Activated CD8-positive, alpha-beta T cell treated with anti-CD3 and anti-CD28 coated beads, Interleukin-2, amount 10 ng/mL, durations not matched to agents 7 days and 5 days (primary cell): ENCODE measurements at regions not wholly inside any gene's neighbourhood (a gene's known extent, or its start where the extent isn't known, plus 50 kb on each side); places are given as distances from the start of the nearest gene placed in this dataset.
"Not testable (repeated sequence)": the region's sequence is repeated elsewhere in the genome, so short reads cannot be mapped to it uniquely, and the experiment has no call there.

Experiments
- ATAC-seq: fragments of 150-1000 bp; cut with Tn5 transposase; one replicate; pipeline ENCODE4 v1.10.0; 2021; ENCODE audit warnings: moderate library complexity
- CTCF ChIA-PET: fragments of 350-600 bp; sonication (Branson Sonifier 250); formaldehyde crosslinking; loops from one replicate; lab custom pipeline; 2021; ENCODE audit warnings: antibody characterized with exemption; lab: Charles Lee
- POLR2A ChIA-PET: fragments of 350-600 bp; sonication (Branson Sonifier 250); formaldehyde crosslinking; loops from one replicate; lab custom pipeline; 2021; ENCODE audit warnings: antibody characterized with exemption; lab: Charles Lee
- DNase-seq: peaks from one replicate; pipeline ENCODE4 v3.0.0-alpha.2; 2020
- H3K27ac Mint-ChIP-seq: one replicate; pipeline ENCODE4 v1.8.0; 2021; ENCODE audit warnings: mild to moderate bottlenecking, mixed read lengths
- H3K27me3 Mint-ChIP-seq: one replicate; pipeline ENCODE4 v1.8.0; 2021; ENCODE audit warnings: low read depth, mixed read lengths
- H3K36me3 Mint-ChIP-seq: one replicate; pipeline ENCODE4 v1.8.0; 2021; ENCODE audit warnings: low read depth, mixed read lengths
- H3K4me1 Mint-ChIP-seq: one replicate; pipeline ENCODE4 v1.8.0; 2021; ENCODE audit warnings: low read depth, mixed read lengths
- H3K4me3 Mint-ChIP-seq: one replicate; pipeline ENCODE4 v1.8.0; 2021; ENCODE audit warnings: mild to moderate bottlenecking, mixed read lengths
- H3K9me3 Mint-ChIP-seq: one replicate; pipeline ENCODE4 v1.8.0; 2022; ENCODE audit warnings: mixed read lengths; ENCODE audit not compliant: insufficient read depth

GRCh38 chr11:38345286-38345685 lies 1747.2 kb upstream of the RAG2 start:
- Mint-ChIP-seq H3K4me1 (no peaks in the 10 kb centered on the region), H3K4me3 (no peak overlapping the region), H3K9me3 (peaks cover 21% of the 10 kb centered on the region), H3K27ac (no peak overlapping the region), H3K27me3 (no peaks in the 10 kb centered on the region), H3K36me3 (no peaks in the 10 kb centered on the region)
- POLR2A ChIA-PET = no interaction called here
- CTCF ChIA-PET = no interaction called here
- no peak for ATAC-seq
- DNase-seq = no peak

GRCh38 chr11:38341612-38342011 lies 1743.6 kb upstream of the RAG2 start:
- H3K4me3 Mint-ChIP-seq, H3K27me3 Mint-ChIP-seq, POLR2A ChIA-PET, H3K4me1 Mint-ChIP-seq, DNase-seq, CTCF ChIA-PET, H3K27ac Mint-ChIP-seq, H3K36me3 Mint-ChIP-seq, ATAC-seq: not testable (repeated sequence)
- H3K9me3 Mint-ChIP-seq = peaks cover 29% of the 10 kb centered on the region

GRCh38 chr11:38339835-38340440 lies 1741.9 kb upstream of the RAG2 start:
- CTCF ChIA-PET = no interaction called here
- Mint-ChIP-seq H3K4me3 (no peak overlapping the region), H3K36me3 (no peaks in the 10 kb centered on the region), H3K9me3 (peaks cover 26% of the 10 kb centered on the region), H3K27ac (no peak overlapping the region), H3K4me1 (no peaks in the 10 kb centered on the region), H3K27me3 (no peaks in the 10 kb centered on the region)
- POLR2A ChIA-PET = no interaction called here
- DNase-seq (no peak), ATAC-seq (no peak)

- H3K4me1 Mint-ChIP-seq, H3K36me3 Mint-ChIP-seq, ATAC-seq, H3K4me3 Mint-ChIP-seq, H3K27me3 Mint-ChIP-seq, H3K27ac Mint-ChIP-seq, POLR2A ChIA-PET, DNase-seq: not testable (repeated sequence)
- CTCF ChIA-PET = interaction anchor here (0.5 kb wide), 1 partner anchor 687 kb away, joined by 3 read pairs; no protein-coding TSS in a partner anchor
- peaks cover 19% of the 10 kb centered on the region for H3K9me3 Mint-ChIP-seq
These were observed 1740.0 kb upstream of the RAG2 start for GRCh38 chr11:38338022-38338421.

- DNase-seq (no peak), ATAC-seq (no peak)
- H3K27me3 Mint-ChIP-seq = no peaks in the 10 kb centered on the region
- no peaks in the 10 kb centered on the region for H3K36me3 Mint-ChIP-seq
- no peak overlapping the region for H3K4me3 Mint-ChIP-seq
- H3K4me1 Mint-ChIP-seq = no peaks in the 10 kb centered on the region
- POLR2A ChIA-PET = no interaction called here
- peaks cover 13% of the 10 kb centered on the region for H3K9me3 Mint-ChIP-seq
- no peak overlapping the region for H3K27ac Mint-ChIP-seq
- CTCF ChIA-PET = no interaction called here
These were observed 1734.0 kb upstream of the RAG2 start for GRCh38 chr11:38332046-38332445.

- H3K4me1 Mint-ChIP-seq = no peaks in the 10 kb centered on the region
- no peak for DNase-seq
- H3K9me3 Mint-ChIP-seq = peaks cover 6% of the 10 kb centered on the region
- no peak for ATAC-seq
- no peaks in the 10 kb centered on the region for H3K36me3 Mint-ChIP-seq
- H3K27me3 Mint-ChIP-seq = no peaks in the 10 kb centered on the region
- no peak overlapping the region for H3K4me3 Mint-ChIP-seq
- ChIA-PET POLR2A (no interaction called here), CTCF (no interaction called here)
- no peak overlapping the region for H3K27ac Mint-ChIP-seq
These were observed 1732.5 kb upstream of the RAG2 start for GRCh38 chr11:38330578-38330977.

- no peaks in the 10 kb centered on the region for H3K36me3 Mint-ChIP-seq
- H3K27ac Mint-ChIP-seq = no peak overlapping the region
- no peak for DNase-seq
- no peak for ATAC-seq
- no peaks in the 10 kb centered on the region for H3K4me1 Mint-ChIP-seq
- no peak overlapping the region for H3K4me3 Mint-ChIP-seq
- peaks cover 14% of the 10 kb centered on the region for H3K9me3 Mint-ChIP-seq
- ChIA-PET CTCF (no interaction called here), POLR2A (no interaction called here)
- H3K27me3 Mint-ChIP-seq = no peaks in the 10 kb centered on the region
These were observed 1726.1 kb upstream of the RAG2 start for GRCh38 chr11:38323961-38324761.

- no peak overlapping the region for H3K27ac Mint-ChIP-seq
- ATAC-seq (no peak), DNase-seq (no peak)
- ChIA-PET CTCF (no interaction called here), POLR2A (no interaction called here)
- no peaks in the 10 kb centered on the region for H3K36me3 Mint-ChIP-seq
- H3K9me3 Mint-ChIP-seq = peaks cover 13% of the 10 kb centered on the region
- H3K4me1 Mint-ChIP-seq = no peaks in the 10 kb centered on the region
- H3K4me3 Mint-ChIP-seq = no peak overlapping the region
- no peaks in the 10 kb centered on the region for H3K27me3 Mint-ChIP-seq
These were observed 1717.1 kb upstream of the RAG2 start for GRCh38 chr11:38315151-38315550.

GRCh38 chr11:38307455-38307854 lies 1709.4 kb upstream of the RAG2 start:
- DNase-seq = no peak
- Mint-ChIP-seq H3K9me3 (peaks cover 35% of the 10 kb centered on the region), H3K4me1 (no peaks in the 10 kb centered on the region), H3K36me3 (no peaks in the 10 kb centered on the region), H3K27ac (no peak overlapping the region), H3K4me3 (no peak overlapping the region), H3K27me3 (no peaks in the 10 kb centered on the region)
- ChIA-PET POLR2A (no interaction called here), CTCF (no interaction called here)
- no peak for ATAC-seq

- ATAC-seq (no peak), DNase-seq (no peak)
- H3K27me3 Mint-ChIP-seq = no peaks in the 10 kb centered on the region
- H3K4me1 Mint-ChIP-seq = no peaks in the 10 kb centered on the region
- no peaks in the 10 kb centered on the region for H3K36me3 Mint-ChIP-seq
- H3K27ac Mint-ChIP-seq = no peak overlapping the region
- POLR2A ChIA-PET = no interaction called here
- H3K9me3 Mint-ChIP-seq = peaks cover 33% of the 10 kb centered on the region
- CTCF ChIA-PET = no interaction called here
- no peak overlapping the region for H3K4me3 Mint-ChIP-seq
These were observed 1707.6 kb upstream of the RAG2 start for GRCh38 chr11:38305682-38306081.

GRCh38 chr11:38304926-38305325 lies 1706.9 kb upstream of the RAG2 start:
- Mint-ChIP-seq H3K36me3 (no peaks in the 10 kb centered on the region), H3K4me3 (no peak overlapping the region), H3K9me3 (peaks cover 31% of the 10 kb centered on the region), H3K27me3 (no peaks in the 10 kb centered on the region), H3K4me1 (no peaks in the 10 kb centered on the region), H3K27ac (no peak overlapping the region)
- POLR2A ChIA-PET = no interaction called here
- CTCF ChIA-PET = no interaction called here
- no peak for ATAC-seq
- no peak for DNase-seq

GRCh38 chr11:38302564-38302963 lies 1704.5 kb upstream of the RAG2 start:
- no peak for ATAC-seq
- ChIA-PET POLR2A (no interaction called here), CTCF (no interaction called here)
- Mint-ChIP-seq H3K4me3 (no peak overlapping the region), H3K36me3 (no peaks in the 10 kb centered on the region), H3K9me3 (peaks cover 28% of the 10 kb centered on the region), H3K4me1 (no peaks in the 10 kb centered on the region), H3K27me3 (no peaks in the 10 kb centered on the region), H3K27ac (no peak overlapping the region)
- no peak for DNase-seq
